HepG2 (cell line): ENCODE measurements at regions not wholly inside any gene's neighbourhood (a gene's known extent, or its start where the extent isn't known, plus 50 kb on each side); places are given as distances from the start of the nearest gene placed in this dataset.

Experiments used
- ATAC-seq: fragments of 200-7000 bp; cut with Tn5 transposase; 3 replicates; pipeline ENCODE4 v1.9.1; 2020; ENCODE audit warnings: mild to moderate bottlenecking, moderate library complexity
- BruUV-seq: library from RNA; stranded (reverse); fragments of 400-500 nt; replicated peaks from 2 replicates; lab custom pipeline; 2021; lab: Mats Ljungman, UMichigan
- CTCF ChIA-PET: fragments of 300-600 bp; formaldehyde crosslinking; extraction: SDS; loops from one replicate; lab custom pipeline; 2021; ENCODE audit warnings: low total read pairs, inconsistent platforms, low intra/inter-chr PET ratio; lab: Yijun Ruan, JAX
- POLR2A ChIA-PET: fragments of 350-600 bp; sonication (Branson Sonifier 250); formaldehyde crosslinking; loops from one replicate; lab custom pipeline; 2020; ENCODE audit warnings: antibody characterized with exemption, inconsistent platforms; lab: Yijun Ruan, JAX
- DNase-seq: peaks from one replicate; pipeline ENCODE4 v3.0.0-alpha.2; 2015; ENCODE audit warnings: low spot score
- FAIRE-seq: peaks from 3 replicates; lab custom pipeline; 2011; peaks lifted over from hg19 to GRCh38; lab: Jason Lieb, UNC
- H2AFZ ChIP-seq: one replicate; pipeline ENCODE4 v1.6.1; 2011; ENCODE audit warnings: low read length, inconsistent platforms
- H3K27ac ChIP-seq: fragments of 300-600 bp; 3 replicates; pipeline ENCODE4 v1.8.0; 2011; ENCODE audit warnings: mixed run types, mild to moderate bottlenecking, mixed read lengths, low read length, inconsistent platforms; ENCODE audit not compliant: insufficient read depth; ENCODE audit errors: extremely low read length
- H3K27me3 ChIP-seq, 2 experiments: fragments of 200-600 bp in 1 of 2; 2 replicates in 1 of 2; 3 replicates in 1 of 2; pipeline versions ENCODE4 v1.6.0 to v1.8.0; 2011; ENCODE audit warnings: low read length in 2 of 2, mild to moderate bottlenecking in 2 of 2, moderate library complexity in 2 of 2, inconsistent platforms in 1 of 2; ENCODE audit not compliant: insufficient read depth in 2 of 2, control insufficient read depth in 1 of 2
- H3K36me3 ChIP-seq, 2 experiments: fragments of 200-600 bp in 1 of 2; replicated peaks in 1 of 2; 2 replicates in 1 of 2; 3 replicates in 1 of 2; pipeline versions ENCODE4 v1.5.1 to v1.8.0; 2011; ENCODE audit warnings: low read length in 2 of 2, inconsistent platforms in 1 of 2; ENCODE audit not compliant: insufficient read depth in 2 of 2, control insufficient read depth in 1 of 2
- H3K4me1 ChIP-seq: 2 replicates; pipeline ENCODE4 v1.5.1; 2012; ENCODE audit warnings: low read length, inconsistent platforms; ENCODE audit not compliant: insufficient read depth
- H3K4me2 ChIP-seq: 2 replicates; pipeline ENCODE4 v1.6.0; 2011; ENCODE audit warnings: low read depth, low read length, inconsistent platforms
- H3K4me3 ChIP-seq, 3 experiments: fragments of 200-600 bp in 1 of 3; sonication (generic), shearing (Covaris generic) in 1 of 3; replicated peaks in 1 of 3; 2 replicates each; pipeline ENCODE4 v1.5.1; 2011 to 2016; ENCODE audit warnings: low read length in 3 of 3, inconsistent platforms in 2 of 3, low read depth in 2 of 3, mild to moderate bottlenecking in 2 of 3, control low read depth in 1 of 3, mixed read lengths in 1 of 3; ENCODE audit not compliant: insufficient read depth in 1 of 3
- H3K79me2 ChIP-seq: one replicate; pipeline ENCODE4 v1.6.1; 2011; ENCODE audit warnings: low read length, inconsistent platforms; ENCODE audit not compliant: insufficient read depth
- H3K9ac ChIP-seq: 2 replicates; pipeline ENCODE4 v1.6.0; 2011; ENCODE audit warnings: mild to moderate bottlenecking, low read depth, low read length, inconsistent platforms; ENCODE audit not compliant: insufficient read depth
- H3K9me3 ChIP-seq: 2 replicates; pipeline ENCODE4 v1.5.1; 2012; ENCODE audit warnings: mild to moderate bottlenecking, low read length
- H4K20me1 ChIP-seq: 2 replicates; pipeline ENCODE4 v1.6.0; 2011; ENCODE audit warnings: inconsistent platforms, mild to moderate bottlenecking, low read length, moderate library complexity; ENCODE audit not compliant: insufficient read depth
- AHR ChIP-seq: IDR thresholded peaks from 2 replicates; pipeline ENCODE4 v1.6.1; 2018; ENCODE audit warnings: missing genetic modification reagents, missing compliant biosample characterization
- ATF5 ChIP-seq: sonication (generic); formaldehyde crosslinking; IDR thresholded peaks from 2 replicates; pipeline ENCODE4 v1.4.0; 2020; ENCODE audit warnings: mild to moderate bottlenecking, low read depth, missing genetic modification reagents
- DMTF1 ChIP-seq: sonication (generic); formaldehyde crosslinking; IDR thresholded peaks from 2 replicates; pipeline ENCODE4 v1.4.0; 2020; ENCODE audit warnings: mild to moderate bottlenecking, missing genetic modification reagents
- ETV5 ChIP-seq: IDR thresholded peaks from 2 replicates; pipeline ENCODE4 v1.6.1; 2018; ENCODE audit warnings: missing biosample characterization, missing genetic modification reagents, inconsistent platforms, borderline replicate concordance
- FOXM1 ChIP-seq: sonication (generic); formaldehyde crosslinking; IDR thresholded peaks from 2 replicates; pipeline ENCODE4 v1.5.0; 2020; ENCODE audit warnings: missing genetic modification reagents
- GATAD2A ChIP-seq: IDR thresholded peaks from 2 replicates; pipeline ENCODE4 v1.6.1; 2016
- JUN ChIP-seq: sonication (generic); formaldehyde crosslinking; IDR thresholded peaks from 2 replicates; pipeline ENCODE4 v1.4.0; 2020; ENCODE audit warnings: mild to moderate bottlenecking, missing genetic modification reagents
- MLLT10 ChIP-seq: sonication (generic); formaldehyde crosslinking; IDR thresholded peaks from 2 replicates; pipeline ENCODE4 v1.4.0; 2020; ENCODE audit warnings: missing genetic modification reagents
- MTF1 ChIP-seq: sonication (generic); formaldehyde crosslinking; IDR thresholded peaks from 2 replicates; pipeline ENCODE4 v1.5.0; 2020; ENCODE audit warnings: missing genetic modification reagents
- PBX3 ChIP-seq: sonication (generic); formaldehyde crosslinking; IDR thresholded peaks from 2 replicates; pipeline ENCODE4 v1.8.1; 2023; ENCODE audit warnings: missing genetic modification reagents, inconsistent platforms, borderline replicate concordance
- REXO4 ChIP-seq: sonication (generic); formaldehyde crosslinking; IDR thresholded peaks from 2 replicates; pipeline ENCODE4 v1.8.0; 2022; ENCODE audit warnings: missing genetic modification reagents, mild to moderate bottlenecking, borderline replicate concordance
- UBTF ChIP-seq: sonication (generic); formaldehyde crosslinking; IDR thresholded peaks from 2 replicates; pipeline ENCODE4 v1.4.0; 2020; ENCODE audit warnings: mild to moderate bottlenecking, missing genetic modification reagents
- ZNF331 ChIP-seq: sonication (generic); formaldehyde crosslinking; IDR thresholded peaks from 2 replicates; pipeline ENCODE4 v1.4.0; 2020; ENCODE audit warnings: missing genetic modification reagents
- ZNF432 ChIP-seq: sonication (generic); formaldehyde crosslinking; IDR thresholded peaks from 2 replicates; pipeline ENCODE4 v1.5.0; 2020; ENCODE audit warnings: missing genetic modification reagents, mild to moderate bottlenecking, borderline replicate concordance
- WGBS: methylation state at CpG from one replicate; pipeline ENCODE4 v1.1.6; 2017; ENCODE audit warnings: low lambda C conversion rate; 5-methylcytosine and 5-hydroxymethylcytosine counted together
- in situ Hi-C: cut with HindIII; loops from 2 replicates; pipeline ENCODE4 v1.10.0; 2017; ENCODE audit warnings: low pct_unique_long_range_greater_than_20kb; ENCODE audit not compliant: extremely low pct_ligation_motif_present
- intact Hi-C: fragments of 100-400 bp; cut with micrococcal nuclease; formaldehyde crosslinking; loops from one replicate; pipeline ENCODE4 v1.10.0; 2022; ENCODE audit not compliant: unreplicated experiment

- CTCF ChIA-PET: no interaction called here
- FAIRE-seq: no peak
Measured at GRCh38 chr2:41626936-41627335, 420.9 kb upstream of the PKDCC start.

More at GRCh38 chr2:41626936-41627335, 420.9 kb upstream of the PKDCC start:
- DNase-seq: no peak
- Histone ChIP-seq H3K9ac (no peak overlapping the region), H3K4me3 (no peak overlapping the region), H3K4me2 (no peak overlapping the region), H3K4me1 (no peaks in the 10 kb centered on the region), H3K36me3 (no peaks in the 10 kb centered on the region), H3K27me3 (no peaks in the 10 kb centered on the region), H3K79me2 (no peaks in the 10 kb centered on the region), H3K9me3 (no peaks in the 10 kb centered on the region), H4K20me1 (no peaks in the 10 kb centered on the region), H3K27ac (no peak overlapping the region), H2AFZ (no peak overlapping the region)
- no TSS peak for BruUV-seq
- POLR2A ChIA-PET: no interaction called here
- 14% methylated on average over 2 of the region's 2 CpGs for whole genome bisulfite sequencing
- no peak for ATAC-seq
- no peak for TF ChIP-seq JUN (CRISPR knock-in tag)
- TF ChIP-seq MLLT10: no peak
- TF ChIP-seq FOXM1 (CRISPR knock-in tag): no peak
- TF ChIP-seq REXO4 (CRISPR knock-in tag): no peak
- TF ChIP-seq PBX3 (CRISPR knock-in tag): no peak
- no peak for TF ChIP-seq ATF5
- TF ChIP-seq UBTF (CRISPR knock-in tag): no peak
- no peak for TF ChIP-seq ZNF331
- TF ChIP-seq GATAD2A (CRISPR knock-in tag): no peak
- no peak for TF ChIP-seq AHR (CRISPR knock-in tag)
- TF ChIP-seq ZNF432: no peak
- no peak for TF ChIP-seq MTF1
- TF ChIP-seq ETV5 (CRISPR knock-in tag): no peak
- TF ChIP-seq DMTF1: no peak
- intact Hi-C loops: no loop called here
- in situ Hi-C loops: no loop called here
